GM18873 (cell line): ENCODE measurements at regions not wholly inside any gene's neighbourhood (a gene's known extent, or its start where the extent isn't known, plus 50 kb on each side); places are given as distances from the start of the nearest gene placed in this dataset.

Experiments used
- ATAC-seq: cut with Tn5 transposase; IDR thresholded peaks from one replicate; pipeline ENCODE4 v1.9.1; 2021; ENCODE audit warnings: mild to moderate bottlenecking, moderate library complexity, moderate number of reproducible peaks; ENCODE audit not compliant: unreplicated experiment, low FRiP score

DNA sequence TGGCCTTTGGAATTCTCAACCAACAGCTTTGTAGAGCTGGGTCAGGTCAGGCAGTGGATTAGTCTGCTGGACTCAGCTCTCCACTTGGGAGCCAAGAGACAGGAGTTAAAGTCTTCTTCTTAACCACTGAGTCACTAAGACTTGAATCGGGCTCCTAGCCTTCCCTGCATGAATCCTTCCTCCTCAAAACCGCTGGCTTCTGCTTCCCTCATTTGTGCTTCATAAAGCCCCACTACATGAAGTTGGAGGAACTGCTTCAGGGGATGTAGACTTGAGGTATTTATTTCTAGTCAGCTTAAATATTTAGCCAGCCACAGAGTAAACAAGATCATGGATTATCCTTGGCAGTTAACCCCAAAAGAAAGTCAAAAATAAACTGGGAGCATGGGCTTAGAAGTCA, 536.3 kb upstream of the TNP1 start:
- no peak for ATAC-seq

DNA sequence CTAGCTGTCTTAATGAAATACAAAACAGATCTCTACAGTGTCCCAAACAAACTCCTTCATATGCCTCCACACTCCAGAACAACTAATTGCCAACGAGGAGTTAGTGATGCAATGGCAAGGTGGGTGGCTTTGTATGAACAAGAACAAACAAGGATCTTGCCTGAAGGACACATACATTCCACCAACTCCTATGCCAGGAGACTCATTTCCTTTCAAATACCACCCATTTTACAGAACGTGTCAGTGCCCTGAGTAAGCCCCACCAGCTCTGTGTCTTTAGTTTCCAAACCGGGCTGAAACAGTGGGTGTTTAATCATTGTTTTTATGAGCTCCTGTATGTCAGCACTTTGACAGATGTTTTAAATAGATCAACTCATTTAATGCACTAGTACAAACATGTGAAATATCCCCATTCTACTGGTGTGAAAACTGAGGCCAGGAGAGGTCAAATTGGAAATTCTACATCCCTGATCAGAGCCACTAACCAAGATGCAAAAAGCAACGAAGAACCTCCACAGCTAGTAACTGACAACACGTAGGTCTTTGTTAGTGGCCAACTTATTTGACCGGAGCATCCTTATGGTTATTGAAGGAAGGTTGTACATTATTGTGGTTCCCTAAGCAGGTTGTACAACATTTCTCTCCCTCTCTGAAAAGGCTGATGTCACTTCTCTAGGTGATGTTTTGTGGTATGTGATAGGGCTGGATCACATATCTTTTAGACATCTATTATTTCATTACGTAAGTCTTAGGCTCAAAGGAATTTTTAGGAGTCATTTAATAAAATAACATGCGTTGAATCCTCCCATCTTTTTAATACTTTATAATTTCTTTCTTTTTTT, 534.9 kb upstream of the TNP1 start:
- ATAC-seq: no peak

DNA sequence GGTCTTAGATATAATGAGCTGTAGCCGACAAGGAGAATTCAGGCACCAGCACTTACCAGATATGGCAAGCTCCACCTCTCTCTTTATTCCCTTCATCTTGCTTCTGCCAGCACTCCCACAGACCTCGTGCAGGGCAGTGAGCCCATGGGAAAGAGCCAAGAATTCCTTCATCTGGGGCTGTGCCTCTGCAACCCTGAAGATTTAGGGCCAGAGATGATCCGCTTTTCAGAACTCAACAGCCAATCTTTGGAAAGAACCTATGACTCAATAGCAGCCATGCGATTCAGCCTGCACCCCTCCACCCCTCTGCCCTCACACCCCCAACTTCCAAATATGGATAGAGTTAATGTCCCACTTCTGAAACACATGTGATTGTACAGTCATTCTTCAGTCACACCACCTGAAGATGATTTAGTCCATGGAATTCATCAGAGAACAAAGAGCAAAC, 533.7 kb upstream of the TNP1 start:
- no peak for ATAC-seq

DNA sequence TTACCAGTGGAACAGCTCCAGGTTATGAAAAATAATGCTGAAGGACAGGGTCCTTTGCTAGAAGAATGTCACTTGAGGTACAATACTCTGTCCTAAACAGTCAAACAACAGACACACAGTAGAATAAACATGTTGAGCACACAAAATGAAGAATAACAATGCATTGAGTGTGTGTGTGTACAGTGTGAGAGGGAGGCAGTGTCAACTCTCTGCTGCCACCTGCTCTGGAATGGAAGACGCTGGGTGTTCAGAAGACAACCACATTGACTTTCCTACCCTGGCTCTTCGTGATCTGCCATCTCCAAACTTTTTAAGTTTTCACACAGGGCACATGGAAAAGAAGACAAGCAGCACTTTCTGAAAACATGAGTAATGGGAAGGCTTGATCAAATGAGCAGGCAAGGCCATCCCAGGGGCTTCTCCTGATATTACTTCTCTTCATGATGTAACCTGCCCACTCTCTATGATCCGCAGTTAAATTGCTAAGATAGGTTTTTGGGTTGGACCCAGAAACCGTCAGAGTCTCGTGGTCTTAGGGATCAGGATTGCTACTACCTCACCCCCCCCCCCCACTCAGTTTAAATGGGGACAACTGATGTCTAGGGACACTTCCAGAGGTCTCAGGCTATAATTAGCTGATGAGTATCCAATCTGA, 533.2 kb upstream of the TNP1 start:
- no peak for ATAC-seq

DNA sequence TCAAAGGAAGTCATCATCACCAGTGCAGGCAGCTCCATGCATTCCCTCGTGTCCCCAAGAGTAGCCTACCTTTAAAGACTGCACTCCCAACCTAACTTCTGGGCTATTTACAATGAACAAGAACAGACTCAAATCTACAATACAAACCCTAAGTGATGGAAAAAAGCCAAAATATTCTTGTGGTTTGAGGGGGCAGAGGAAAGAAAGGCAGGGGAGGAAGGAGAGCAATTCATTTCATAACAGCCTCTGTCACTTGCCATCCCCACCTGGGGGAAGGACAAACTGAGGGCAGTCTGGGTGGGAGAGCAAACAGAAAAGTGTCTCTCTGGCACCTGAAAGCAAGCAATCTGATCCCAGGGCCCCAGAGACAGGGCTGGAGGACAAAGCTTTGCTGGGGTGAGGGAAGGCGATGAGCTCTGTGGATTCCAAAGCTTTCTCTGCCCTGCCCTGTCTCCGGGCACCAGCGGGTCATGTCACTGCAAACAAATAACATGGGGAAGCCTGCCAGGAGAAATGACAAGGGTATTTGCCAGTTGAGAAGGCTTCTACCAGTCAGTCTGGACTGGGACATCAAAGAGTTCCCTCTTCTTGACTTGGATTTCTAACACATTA, 528.0 kb upstream of the TNP1 start:
- no peak for ATAC-seq

DNA sequence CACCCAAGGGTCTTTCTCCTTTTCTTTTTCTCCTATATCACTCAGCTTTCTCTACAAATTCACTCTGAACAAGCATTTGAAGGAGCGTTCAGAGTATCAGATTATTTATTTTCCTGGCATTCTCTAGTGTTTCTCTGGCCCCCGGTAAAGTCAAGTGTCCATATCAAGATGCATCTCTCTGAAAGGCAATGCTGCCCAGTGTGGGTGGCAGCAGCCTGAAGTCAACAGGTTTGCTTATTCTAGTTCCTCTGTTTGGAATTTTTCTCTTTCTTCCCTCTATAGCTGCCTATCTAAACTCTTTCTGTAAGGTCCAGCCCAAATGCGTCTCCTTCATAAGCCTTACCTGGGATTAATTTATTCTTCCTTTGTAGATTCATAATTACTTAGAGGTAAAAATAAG, 526.2 kb upstream of the TNP1 start:
- no peak for ATAC-seq

DNA sequence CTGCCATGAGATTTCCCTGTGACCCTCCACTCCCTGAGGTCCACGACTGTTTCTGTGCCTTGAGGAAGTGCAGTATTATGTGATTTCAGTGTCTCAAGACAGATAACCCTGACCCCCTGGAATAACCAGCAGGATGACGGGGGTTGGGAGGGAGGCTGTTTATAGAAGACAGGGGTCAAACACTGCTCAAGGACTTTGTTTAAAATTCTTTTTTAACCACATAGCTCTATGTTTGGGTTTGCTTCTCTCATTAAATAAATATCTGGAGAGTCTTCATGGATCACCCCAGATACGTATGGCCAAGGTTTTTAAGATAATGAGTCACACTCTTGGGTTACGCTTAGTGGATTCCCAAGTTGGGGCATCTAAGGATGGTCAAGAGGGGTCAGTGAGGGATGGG, 523.8 kb upstream of the TNP1 start:
- ATAC-seq: no peak

DNA sequence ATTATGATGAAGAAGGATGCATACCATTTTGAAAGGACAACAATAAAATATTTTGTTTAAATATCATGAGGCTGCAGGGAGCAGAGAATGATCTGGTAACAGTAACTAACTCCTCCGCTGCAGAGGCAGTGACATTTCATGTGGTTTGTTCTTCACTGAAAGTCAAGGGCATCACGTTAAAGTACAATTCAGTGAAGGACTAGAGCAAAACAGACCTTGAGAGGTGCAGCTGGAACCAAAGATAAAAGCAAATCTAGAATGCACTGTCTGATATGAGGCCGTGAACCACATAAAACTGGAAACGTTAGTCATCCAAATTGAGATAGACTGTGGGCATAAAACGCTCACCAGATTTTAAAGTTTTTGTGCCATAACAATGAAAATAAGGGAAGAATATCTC, 522.9 kb upstream of the TNP1 start:
- ATAC-seq: no peak

DNA sequence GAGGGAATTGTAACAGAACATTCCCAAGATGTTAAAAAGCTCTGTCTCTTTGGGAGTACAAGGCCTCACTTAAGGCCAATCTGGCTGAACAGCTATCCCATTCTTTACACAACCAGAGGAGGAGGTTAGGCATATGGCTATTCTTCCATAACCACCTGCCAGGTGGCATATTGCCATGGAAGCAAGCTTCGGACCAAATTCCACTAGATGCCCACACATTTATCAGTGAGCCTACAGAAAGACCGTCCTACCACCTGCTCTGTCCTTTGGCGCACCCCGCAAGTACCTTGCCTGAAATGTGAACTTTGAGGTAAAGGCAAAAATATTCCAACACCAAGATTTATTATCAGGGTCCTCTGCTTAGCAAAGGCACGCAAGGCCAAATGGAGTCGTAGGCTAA, 519.9 kb upstream of the TNP1 start:
- no peak for ATAC-seq

DNA sequence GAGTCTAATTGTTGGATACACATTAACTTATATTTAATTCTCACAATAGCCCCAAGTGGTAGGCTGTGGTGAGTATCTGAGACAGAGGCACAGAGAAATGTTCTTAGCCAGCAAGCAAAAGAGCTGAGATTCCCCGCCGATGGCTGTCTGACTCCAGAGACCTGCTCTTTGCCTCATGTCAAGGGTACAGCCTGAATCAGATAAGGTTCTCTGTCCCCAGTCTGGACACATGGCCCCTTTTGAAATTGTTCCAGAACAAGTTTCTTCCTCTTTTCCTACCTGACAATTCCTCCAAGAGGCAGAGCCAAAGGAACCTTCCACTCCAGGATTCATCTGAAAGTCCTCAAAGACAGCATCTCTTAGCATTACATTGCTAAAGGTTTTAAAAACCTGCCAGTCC, 512.9 kb upstream of the TNP1 start:
- ATAC-seq: no peak

DNA sequence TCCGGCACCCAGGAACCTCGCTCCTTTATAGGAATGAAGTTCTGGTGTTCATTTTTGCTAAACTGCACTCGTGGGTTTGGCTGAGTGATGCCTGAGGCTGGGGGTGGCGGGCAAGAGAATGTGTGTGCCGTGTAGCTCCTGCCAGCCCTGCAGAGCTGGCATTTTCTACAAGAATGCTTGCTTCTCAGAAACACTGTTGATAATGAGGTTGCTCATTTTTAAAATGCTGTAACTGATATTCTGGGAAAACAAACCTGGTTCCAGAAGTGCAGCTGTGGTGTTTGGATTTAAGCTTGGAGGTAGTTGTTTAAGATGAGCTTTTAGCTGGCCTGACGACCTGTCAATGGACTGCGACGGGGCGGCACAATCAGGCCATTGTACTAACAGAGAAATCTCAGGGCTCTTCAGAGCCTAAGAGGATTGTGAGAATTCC, 511.9 kb upstream of the TNP1 start:
- ATAC-seq: no peak

DNA sequence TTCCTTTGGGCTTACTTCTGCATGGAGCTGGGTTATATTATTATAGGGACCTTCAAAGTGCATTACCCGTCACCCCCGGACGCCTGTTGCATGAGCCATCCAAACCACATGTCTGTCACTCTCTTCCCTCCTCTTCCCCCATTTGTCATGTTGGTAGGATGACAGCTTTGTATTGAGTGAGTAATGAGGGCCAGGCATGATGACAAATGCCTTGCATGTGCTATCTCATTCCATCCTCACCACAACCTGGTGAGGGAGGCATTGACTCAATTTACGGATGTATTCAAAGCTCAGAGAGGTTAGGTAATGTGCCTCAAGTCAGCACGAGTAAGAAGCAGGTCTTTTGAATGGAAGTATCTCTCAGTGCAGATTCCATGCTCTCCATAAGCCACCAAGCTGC, 510.5 kb upstream of the TNP1 start:
- no peak for ATAC-seq

DNA sequence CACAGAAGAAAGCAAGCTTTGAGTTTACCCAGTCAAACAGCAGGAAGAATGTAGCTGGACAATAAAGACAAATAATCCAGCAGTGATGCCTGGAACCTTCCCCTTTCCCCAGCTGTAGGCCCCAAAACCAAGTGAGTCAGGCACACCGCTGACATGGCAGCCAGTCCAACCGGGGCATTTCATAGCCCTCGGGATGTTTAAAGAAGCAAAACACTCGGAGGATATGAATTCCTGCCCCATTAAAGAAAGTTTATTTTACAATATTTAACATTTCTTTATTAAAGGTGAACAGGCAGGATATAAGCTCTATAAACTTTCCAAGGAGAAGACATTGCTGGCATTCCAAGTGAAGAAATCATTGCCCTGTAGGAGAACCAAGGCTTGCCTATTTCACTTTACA, 507.6 kb upstream of the TNP1 start:
- ATAC-seq: no peak

DNA sequence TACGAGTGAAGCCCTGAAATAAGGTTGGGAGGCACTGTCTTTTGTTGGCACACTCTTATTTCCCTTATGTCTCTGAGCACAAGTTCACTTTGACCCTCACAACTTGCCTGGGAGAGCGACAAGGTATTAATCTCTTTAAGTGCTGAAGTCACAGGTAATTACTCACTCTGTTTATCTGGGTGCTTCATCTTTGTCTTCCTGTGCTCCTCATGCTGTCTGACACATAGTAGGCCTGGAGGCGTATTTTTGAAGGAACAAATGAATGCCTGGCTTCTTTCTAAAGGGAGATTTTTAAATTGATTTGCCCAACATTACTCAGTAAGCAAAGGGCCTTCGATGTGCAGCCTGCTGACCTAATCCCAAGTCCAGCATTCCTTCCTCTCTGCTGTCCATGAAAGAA, 507.1 kb upstream of the TNP1 start:
- ATAC-seq: no peak

DNA sequence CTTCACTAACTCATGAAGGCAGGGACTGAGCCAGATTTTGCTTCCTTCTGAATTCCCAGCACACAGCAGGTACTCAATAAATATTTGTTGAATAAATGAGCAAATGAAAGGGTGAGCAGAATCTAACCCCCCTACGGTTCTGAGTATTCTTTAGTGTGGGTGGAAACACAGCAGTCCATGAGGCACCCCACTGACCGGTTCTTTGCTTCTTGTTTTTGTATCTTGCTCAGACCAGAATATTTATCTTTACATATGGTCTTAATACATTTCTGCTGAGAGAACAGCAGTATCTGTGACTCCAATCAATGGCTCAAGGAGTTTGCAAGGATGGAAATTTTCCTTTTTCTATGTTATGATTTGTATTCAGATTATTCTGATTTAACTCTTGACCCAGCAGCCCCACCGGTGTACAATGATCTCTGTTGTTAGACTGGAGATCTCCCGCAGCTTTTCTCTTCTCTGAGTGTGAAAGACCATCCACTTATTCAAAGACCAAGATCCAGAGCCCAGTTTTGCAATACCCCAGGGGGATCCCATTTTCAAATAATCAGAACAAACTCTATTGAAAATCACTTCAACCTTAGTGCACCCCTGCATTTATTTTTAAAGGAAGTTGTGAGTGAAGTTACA, 506.5 kb upstream of the TNP1 start:
- ATAC-seq: no peak

DNA sequence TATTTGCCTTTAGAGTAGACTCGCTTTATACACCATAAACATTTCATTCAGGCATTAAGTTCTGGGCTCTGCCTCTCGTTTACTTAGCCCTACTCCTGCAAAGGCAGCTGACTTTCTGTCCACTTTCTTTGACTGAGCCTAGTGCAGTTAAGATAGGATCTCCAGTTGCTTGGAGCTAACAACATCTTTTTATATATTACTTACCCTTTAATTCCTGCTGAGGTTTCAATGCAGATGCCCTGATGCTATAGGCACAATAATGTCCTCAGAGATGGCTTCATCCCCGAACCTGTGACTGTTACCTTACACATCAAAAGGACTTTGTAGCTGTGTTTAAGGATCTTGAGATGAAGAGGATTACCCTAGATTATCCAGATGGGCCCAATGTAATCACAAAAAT, 505.8 kb upstream of the TNP1 start:
- ATAC-seq: no peak

DNA sequence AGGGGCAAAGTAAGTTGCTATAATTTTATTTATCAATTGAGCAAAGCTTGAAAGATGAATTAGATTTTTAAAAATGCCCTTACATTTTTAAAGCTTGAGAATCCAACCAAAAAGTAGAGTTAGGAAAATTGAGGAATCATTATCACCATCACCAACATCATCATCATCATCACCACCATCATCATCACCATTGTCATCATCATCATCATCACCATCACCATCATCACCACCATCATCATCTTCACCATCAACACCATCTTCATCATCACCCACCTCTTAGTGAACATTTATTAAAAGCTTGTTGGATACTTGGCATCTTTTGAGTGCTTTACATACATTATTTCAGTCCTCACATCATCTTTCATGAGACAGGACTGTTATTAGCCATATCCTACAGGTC, 504.4 kb upstream of the TNP1 start:
- ATAC-seq: no peak

DNA sequence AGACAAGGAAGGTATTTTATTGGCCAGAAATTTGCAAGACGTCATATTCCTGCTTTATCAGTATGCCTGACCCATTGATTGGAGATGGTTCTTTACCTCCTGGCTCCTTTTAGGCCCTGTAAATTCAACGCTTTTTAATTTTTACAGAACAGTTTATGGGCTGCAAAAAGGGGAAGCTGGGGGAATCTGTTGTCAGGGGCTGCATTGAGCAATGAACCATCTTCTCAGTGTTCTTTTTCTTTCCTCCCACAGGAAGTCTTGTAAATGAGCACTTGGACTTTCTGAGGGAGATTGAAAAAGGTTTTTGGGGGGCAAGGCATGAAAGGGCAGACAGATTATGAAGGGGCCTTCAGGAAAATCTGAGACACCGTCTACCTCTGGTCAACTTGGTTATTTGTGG, 503.6 kb upstream of the TNP1 start:
- no peak for ATAC-seq

DNA sequence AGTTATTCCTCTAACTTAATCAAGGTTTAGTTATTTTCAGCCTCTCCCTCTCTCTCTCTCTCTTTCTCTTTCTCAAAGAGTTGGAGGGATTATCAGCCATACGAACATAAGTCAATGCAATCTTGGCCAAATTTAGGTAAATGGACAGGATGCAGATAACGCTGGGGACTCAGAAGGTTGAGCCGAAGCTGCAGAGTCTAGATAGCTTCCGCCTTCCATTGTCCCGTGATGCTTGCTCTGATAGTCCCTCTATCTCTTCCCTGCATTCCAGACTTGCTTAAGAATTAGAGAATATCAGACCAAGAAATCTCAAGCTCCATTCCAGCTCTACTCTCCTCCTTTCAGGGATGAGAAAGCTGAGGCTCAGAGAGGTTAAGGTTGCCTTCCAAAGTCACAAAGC, 502.8 kb upstream of the TNP1 start:
- ATAC-seq: no peak

DNA sequence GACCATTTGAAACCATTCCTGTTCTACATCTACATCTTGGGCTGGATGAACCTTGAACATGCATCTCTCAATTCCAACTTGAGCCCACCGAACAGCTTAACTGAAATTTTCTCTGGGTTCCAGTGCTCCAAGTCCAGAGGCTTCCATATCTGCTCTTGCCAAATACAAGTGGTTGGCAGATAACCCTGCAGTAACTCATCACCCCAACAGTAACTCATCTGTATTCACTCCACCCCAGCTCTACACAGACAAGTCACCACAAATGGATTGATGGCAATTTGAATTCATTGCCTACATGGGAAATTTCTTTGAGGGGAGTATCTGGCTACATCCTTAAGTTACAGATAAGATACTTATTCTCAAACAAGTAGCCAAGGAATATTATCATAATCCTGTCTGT, 502.4 kb upstream of the TNP1 start:
- ATAC-seq: no peak

DNA sequence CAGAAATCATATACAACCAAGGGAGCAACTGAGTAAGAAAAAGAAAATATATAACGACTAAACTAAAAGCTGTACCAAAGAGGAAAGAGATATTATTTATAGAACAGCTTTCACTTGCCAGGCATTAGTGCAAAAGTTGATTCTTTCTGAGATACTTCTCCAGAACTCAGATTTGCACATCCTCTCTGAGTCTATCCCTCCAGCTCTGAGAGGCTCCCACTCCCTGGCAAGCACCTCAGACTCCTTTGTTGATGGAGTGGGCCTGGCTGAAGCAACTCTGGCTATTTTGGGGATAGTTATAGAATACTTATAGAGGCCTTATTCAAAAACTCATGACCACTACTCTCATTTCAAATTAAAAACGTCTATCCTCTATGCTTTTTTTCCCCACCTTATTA, 501.6 kb upstream of the TNP1 start:
- ATAC-seq: no peak
